HG03039 (cell line): ENCODE measurements at regions not wholly inside any gene's neighbourhood (a gene's known extent, or its start where the extent isn't known, plus 50 kb on each side); places are given as distances from the start of the nearest gene placed in this dataset.
"Not testable (repeated sequence)": the region's sequence is repeated elsewhere in the genome, so short reads cannot be mapped to it uniquely, and the experiment has no call there.

ENCODE experiments used
- ATAC-seq: cut with Tn5 transposase; IDR thresholded peaks from one replicate; pipeline ENCODE4 v1.9.1; 2021; ENCODE audit warnings: mild to moderate bottlenecking, moderate library complexity; ENCODE audit not compliant: unreplicated experiment

DNA sequence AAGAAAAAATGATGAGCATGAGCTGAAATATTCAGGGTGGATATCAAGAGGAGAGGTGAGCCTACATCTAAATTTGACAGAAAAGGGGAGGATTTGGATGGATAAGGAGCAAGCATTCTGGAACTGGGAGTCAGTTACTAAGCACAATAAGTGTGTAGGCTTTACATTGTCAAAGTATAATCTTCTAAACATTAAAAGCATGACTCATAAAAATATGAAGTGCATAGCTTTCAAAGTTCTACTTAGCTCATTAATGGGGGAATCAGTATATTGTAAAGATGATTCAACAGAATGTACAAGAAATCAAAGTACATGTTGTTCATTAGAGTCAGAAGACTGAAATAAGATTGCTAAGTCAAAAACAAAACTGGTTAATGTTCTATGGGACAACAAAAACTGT, 248.0 kb upstream of the GAS1 start:
- no peak for ATAC-seq

DNA sequence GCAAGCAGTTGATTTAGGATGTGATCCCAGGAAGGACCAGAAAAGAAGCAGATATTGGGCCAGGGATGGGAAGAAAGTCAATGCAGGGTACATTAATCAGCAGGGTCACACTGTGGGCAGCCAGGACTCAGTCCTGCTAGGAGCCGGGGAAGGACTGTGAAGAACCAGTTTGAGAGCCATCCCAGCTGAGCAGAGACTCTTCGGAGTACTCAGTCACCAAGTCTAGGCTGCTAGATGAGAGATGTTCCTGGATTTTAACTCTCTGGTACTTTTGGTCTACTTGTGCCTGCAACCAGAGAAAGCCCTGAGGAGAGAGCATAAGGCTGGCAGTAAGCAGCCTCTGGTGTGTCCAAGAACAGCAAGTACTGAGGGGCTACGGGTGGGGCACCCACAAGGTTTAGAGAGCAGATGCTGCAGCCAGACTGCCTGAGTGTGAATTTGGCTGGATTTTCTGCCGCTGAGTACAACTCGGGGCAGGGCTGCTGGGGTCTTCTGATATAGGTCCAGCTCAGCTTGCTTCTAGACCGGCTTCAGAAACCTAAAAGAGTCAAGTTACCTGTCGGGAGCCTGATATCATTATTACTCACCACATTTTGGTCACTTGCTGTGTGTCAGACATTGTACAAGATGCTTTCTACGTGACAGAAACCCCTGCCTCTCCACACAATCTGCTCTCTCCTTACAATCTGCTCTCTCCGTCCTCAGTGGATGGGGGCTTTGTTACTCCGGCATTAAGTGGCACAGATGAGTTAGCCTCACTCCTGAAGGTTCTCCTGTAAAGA, 250.2 kb upstream of the GAS1 start:
- no peak for ATAC-seq

DNA sequence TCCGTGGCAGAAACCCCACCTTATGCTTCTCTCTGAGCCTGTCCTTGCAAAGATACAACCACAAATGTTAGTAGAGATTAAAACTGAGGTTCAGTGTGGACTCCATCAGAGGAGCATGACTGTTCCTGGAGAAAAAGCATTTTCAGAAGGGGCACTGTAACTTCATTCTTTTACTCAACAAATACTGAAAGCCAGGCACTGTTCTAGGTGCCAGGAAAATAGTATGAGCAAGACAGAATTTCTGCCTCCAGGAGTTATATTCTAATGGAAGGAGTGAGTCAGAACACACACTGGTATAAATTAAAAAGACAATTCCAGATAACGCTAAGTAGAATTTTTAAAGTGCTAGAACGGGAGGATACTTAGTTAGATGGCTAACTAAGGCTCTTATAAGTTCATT, 251.4 kb upstream of the GAS1 start:
- ATAC-seq: no peak

DNA sequence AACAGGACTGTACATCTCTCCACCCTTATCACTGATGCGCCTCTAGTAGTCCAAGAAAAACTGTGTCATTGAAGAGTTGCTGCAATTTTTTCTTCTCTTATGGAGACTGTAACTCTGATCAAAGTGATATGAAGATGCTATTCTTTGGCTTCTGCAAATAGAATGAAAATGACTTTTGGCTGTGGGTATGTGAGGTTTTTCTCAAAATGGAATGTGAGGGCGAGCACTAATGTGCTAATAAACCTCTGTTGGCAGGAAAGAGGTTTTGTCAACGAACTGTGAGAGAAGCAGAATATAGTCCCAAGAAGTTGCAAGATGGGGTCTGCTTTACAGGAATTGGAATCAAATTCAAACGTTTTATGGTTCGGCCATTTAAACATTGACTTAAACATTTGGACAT, 252.0 kb upstream of the GAS1 start:
- no peak for ATAC-seq

DNA sequence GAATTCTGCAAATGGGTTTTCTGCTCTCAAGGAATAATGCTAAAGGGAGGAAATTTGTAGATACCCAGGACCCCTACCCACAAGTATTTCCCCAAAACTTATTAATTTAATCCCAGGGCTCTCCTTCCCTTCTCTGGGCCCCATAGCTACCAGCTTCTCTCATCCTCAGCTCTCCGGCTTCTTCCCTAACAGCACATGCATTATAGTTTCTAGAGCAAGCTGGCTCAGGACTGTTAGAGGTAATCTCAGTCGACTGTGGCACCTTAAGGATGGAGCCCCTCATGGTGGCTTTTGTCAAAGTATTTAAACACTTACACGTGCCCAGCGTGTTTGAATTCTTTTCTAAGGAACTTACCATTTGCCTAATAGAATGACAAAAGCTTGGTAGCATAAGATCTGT, 252.5 kb upstream of the GAS1 start:
- no peak for ATAC-seq

DNA sequence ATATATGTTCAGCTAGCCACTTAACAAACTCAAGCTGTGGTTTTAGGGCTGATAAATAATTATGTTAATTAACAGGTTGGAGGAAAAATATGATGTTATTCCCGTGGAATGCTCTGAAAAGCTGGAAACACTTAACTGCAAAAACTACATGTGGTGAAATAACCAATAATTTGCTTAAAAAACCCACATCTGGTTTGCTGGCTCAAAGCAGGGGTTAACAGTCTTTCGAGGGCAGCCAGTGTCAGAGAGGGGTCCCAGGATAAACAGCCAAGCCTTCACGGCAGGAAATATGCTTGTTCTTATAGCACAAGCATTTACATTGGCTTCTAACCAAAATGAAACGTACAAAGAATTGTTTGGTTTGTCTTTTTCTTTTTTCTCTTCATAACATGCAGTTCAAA, 254.0 kb upstream of the GAS1 start:
- no peak for ATAC-seq

DNA sequence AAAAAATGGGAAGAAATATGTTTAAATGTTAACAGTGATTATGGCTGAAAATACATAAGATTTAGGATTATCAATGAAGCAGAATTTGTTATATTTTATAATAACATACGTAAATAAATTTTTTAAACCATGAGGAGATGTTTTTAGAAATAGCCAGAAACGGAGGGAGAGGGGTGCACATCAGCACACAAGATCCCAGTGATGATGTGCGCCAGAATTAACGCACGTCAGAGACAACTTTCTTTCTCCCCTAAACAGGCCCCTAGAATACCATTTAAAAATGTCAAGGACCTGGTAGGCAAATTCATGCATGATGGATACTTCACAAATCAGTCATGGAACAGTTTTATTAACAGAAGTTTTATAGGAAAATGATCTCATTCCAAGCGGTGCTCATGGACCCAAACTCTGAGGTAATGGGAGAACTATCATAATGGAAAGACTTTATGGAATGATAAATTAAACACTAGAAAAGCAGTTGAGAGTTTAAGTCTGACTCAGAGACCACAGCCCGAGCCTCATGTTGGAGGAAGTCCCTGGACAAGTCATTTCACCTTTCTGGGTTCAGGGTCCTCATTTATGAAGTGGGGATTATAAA, 258.9 kb upstream of the GAS1 start:
- no peak for ATAC-seq

DNA sequence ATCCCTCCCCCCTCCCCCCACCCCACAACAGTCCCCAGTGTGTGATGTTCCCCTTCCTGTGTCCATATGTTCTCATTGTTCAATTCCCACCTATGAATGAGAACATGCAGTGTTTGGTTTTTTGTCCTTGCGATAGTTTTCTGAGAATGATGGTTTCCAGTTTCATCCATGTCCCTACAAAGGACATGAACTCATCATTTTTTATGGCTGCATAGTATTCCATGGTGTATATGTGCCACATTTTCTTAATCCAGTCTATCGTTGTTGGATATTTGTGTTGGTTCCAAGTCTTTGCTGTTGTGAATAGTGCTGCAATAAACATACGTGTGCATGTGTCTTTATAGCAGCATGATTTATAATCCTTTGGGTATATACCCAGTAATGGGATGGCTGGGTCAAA, 263.4 kb upstream of the GAS1 start:
- ATAC-seq: not testable (repeated sequence)

DNA sequence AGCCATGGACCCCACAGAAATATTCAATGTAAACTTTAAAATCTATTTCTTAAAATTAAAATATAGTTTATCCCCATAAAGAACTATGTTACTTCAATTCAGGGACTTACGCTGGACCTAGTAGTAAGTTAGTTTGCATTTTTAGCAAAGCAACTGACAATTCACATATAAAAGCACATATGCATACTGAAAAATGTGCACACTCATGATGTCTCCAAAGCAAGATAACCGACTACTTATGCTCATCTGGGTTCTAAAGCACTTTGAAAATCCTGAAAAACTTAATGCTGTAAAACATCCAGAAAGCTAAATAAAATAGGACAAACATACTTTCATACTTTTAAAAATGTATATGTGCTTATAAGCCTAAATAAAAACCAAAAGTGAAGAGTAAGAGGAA, 264.4 kb upstream of the GAS1 start:
- ATAC-seq: no peak

DNA sequence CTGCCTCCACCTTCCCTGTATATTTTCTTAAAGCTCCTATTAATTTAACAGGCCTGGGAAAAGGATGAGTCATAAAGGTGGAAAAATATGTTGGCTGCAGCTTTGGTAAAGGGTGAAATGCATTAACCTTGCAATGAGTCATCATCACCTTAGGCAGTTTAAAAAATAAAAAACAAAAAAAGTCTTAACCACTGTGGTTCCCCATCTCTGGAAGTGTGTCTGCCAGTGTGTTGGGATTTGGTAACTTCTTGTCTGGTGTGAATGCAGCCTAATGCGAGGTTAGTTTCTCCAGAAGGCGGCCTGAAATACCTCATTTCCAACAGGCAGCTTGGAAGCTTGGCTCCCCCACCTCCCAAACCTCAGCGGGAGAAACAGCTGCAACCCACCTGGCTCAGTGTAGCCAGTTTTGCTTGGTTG, 265.3 kb upstream of the GAS1 start:
- ATAC-seq: no peak

DNA sequence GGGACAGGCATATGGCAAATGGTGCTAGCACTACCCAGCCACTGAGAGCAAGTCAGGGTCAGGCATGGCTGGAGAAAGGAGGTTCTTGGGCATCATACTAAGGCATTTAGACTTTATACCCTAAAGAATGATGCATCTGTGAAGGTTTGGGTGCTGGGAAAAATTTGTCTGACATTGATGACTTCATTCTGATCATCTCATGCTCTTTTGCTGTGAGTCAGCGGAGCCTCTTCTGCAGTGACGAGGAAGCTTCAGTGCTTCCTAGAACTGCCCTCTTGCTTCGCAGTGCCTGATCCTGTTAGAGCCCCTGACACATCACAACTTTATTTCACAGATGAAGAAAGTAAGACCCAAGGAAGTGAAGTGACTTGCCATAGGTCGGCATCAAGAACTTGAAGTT, 266.6 kb upstream of the GAS1 start:
- no peak for ATAC-seq

DNA sequence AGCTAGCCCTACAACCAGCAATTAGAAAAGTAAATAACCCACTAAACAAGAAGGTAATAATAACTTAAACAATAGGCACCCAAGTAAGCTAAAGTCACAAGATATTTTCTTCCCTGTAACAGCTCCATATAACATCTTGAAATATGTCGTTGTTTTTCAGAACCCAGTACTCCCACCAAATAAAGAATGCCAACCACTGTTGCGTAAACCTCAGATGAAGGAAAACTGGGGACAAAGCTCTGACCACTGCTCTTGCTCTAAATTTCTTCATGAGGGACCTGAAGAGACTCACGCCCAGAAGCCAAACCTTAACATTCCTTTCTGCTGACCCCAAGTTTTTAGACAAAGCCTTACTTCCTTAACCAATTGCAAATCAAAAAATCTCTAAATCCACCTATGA, 267.7 kb upstream of the GAS1 start:
- ATAC-seq: no peak

DNA sequence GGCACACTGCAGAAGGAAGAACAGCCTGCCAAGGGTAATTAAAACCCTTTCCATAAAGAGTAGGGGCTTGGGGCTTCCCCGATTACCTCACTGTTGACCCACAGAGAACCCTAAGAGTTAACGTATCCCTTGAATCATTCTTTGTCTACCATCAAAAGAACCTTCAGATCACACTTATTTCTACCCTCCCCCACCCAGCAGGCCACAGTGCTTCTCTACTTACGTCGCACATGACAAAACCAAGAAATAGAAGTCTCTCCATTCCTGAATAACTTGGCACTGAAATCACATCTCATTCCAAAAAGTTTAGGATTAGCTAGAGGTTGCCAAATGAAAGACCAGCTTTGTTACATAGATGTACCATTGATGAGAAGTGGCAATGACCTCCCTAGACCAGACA, 268.7 kb upstream of the GAS1 start:
- no peak for ATAC-seq

DNA sequence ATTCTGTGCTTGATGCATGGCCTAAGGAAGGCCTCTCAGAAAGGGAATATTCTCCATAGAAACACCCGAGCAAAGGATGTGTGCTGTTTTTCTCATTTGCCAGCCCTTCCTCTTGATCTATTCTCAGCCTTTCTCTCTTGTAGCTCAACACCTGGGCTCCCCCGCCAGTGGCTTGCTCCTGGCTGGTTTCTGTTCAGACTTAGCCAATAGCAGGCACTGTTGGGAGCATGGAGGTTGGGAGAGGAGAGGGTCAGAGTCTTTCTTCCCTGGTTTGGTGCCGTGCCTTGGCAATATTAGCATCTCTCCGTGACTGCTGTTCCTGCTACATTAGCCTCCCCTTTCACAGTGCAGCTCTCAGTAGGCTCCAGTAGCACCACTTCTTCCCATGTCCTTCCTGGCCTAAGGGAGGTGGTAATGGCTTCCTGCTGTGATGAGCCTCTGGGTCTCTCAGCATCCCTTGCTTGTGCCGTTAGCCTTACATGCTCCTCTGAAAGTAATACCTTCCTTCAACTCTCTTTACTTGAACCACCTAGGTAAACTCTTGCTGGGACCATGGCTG, 269.7 kb upstream of the GAS1 start:
- no peak for ATAC-seq

DNA sequence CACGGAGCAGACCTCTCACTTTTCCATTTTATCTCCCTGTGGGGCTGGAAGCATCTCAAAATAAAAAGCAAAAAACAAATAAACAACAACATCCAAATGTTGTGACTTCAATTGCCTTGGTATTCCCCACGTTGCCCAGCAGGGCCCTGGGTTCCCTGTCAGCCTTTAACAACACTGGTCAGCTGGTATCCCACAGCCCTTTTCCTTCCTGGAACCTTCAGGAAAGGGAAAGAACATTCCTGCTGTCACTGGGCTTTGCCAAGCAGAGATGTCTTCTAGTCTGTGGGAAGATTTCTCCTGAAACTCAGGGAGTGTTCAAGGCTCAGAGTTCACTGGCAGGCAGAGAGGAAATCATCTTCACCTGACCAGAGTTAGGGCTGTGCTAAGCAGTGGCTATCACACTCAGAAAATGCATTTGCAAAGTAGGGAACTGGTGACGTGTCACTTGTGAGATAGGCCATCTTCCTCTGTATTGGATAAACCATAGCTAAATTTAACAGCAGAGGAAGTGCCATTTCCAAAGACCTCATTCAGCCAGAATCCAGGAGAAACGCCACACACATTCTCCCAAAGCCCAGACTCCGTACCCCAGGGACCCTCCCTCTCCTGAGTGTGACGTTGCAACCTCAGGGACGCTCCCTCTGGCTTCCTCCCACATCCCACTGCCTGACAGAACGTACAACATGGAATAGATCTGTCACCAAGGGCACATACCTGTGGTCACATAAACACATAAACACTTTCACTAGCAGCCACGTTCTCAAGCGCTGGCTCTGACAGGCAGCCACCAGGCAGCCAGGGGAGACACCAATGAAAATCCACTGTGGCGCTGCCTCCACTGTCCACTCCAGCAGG, 274.0 kb upstream of the DAPK1 start:
- no peak for ATAC-seq

DNA sequence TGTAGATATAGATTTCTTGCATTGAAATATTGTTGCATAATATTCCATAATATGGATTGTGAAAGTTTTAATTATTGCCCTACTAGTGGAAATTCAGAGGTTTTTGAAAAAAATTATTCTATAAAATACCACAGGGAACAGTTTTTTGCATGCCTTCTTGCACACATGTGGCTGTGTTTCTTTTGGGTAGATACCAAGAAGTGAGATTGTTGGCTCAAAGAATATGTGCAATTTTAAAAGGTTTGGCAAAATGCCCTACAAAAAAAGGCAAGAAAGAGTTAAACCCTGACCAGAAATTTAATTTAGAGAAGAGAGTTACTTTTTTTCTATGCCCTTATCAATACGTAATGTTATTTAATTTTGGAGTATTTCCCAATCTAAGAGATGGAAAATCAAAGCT, 270.8 kb upstream of the DAPK1 start:
- no peak for ATAC-seq

DNA sequence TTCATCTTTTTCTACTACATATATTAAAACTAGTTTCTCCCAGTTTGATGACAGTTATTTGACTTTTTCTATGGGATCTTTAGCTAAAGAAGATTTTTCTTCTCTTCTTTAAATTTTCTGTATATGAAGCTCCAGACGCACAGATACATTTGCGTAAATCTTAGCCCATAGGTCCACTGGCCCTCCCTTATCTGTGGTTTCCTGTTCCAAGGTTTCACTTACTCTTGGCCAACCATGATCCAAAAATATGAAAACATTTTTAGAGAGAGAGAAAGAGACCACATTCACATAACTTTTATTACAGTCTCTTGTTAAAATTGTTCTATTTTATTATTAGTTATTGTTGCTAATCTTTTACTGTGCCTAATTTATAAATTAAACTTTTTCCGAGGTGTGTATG, 270.2 kb upstream of the DAPK1 start:
- ATAC-seq: no peak

DNA sequence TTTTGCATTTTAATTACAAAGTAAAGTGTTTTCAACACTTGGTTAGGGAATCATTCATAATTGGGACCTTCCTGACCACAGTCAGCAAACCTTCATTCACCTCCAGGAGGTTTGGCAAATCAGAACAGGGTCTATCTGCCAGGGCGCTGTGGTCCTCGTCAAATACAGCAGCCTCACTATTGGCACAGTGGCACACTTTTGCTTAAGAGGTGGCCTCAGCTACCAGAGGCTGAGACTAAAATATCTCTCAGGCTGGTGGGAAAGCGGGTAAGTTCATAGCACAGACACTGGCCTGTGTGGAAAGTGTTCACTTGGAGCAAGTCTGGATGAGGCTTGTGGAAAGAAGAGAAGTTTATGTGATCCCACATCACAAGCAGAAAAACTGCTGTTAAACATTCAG, 268.6 kb upstream of the DAPK1 start:
- ATAC-seq: no peak

DNA sequence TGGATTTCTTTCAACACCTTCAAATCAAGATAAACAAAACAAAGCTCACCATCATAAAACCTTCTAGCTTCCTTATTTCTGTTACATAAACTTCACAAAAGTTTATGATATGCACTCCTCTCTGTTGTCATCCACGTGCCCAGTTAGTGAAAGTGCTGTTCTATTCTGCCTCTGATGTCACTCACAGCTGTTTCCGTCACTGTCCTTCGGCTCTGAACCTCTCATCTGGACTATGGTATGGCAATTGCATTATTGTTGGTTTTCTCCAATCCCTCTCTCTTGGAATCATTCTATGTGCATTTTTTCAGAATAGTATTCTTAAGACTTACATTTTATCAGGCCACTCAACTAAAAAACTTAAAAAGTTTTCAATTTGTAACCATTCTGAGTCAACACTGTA, 264.2 kb upstream of the DAPK1 start:
- no peak for ATAC-seq

DNA sequence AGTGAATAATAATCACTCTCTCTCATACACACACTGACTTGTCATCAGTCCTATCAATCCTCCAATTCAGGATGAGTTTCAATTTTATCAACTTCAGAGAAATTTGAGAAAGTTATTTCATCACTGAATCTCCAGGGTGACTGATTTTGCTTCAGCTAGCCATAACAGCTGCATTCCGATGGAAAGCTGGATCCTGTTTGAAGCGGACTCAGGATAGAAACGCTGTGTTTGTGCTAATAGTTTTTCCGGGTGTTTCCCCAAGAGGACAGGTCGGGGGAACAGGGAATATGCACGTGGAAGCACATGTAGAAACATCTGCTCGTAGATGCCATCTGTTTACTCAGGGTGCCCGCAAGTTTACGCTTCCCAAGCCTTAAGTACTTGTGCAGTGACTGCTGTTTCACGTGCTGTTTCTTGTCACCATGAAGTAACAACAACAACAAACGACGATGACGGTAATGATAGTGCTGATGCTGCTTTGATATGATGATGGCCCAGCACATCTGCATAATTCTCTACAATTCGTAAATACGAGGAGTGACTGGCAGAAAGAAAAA, 263.7 kb upstream of the DAPK1 start:
- no peak for ATAC-seq

DNA sequence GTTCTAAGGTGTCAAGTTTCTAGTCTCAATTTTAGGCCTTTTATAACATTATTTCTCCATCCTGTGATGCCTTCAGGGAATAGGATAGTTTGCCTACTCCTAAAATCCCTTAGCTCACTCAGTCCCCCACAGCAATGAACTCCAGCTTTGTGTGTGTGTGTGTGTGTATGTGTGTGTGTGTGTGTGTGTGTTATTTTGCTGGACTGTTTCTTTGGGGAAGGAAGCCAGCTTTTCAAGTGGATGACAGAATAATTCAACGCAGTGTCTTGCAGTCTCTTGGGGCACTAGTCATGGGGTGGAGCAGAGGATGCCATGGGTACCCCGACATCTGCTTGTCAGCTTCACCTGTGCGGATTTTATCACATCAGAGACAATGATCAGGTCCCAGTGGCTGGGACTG, 262.8 kb upstream of the DAPK1 start:
- ATAC-seq: no peak
